Effector memory CD4-positive, alpha-beta T cell (primary cell): ENCODE measurements at regions not wholly inside any gene's neighbourhood (a gene's known extent, or its start where the extent isn't known, plus 50 kb on each side); places are given as distances from the start of the nearest gene placed in this dataset.

ENCODE experiments used
- DNase-seq, 3 donors: peaks; one replicate each; pipeline ENCODE4 v3.0.0-alpha.2; 2020
- H3K27ac ChIP-seq: 2 replicates; pipeline ENCODE4 v1.7.0; 2013; ENCODE audit warnings: mild to moderate bottlenecking, low read length, moderate library complexity; ENCODE audit not compliant: insufficient read depth, poor library complexity, severe bottlenecking
- H3K27me3 ChIP-seq: replicated peaks from 2 replicates; pipeline ENCODE4 v1.7.0; 2013; ENCODE audit warnings: mild to moderate bottlenecking, low read length; ENCODE audit not compliant: insufficient read depth, control insufficient read depth, poor library complexity, severe bottlenecking
- H3K36me3 ChIP-seq: 2 replicates; pipeline ENCODE4 v1.7.0; 2013; ENCODE audit warnings: mild to moderate bottlenecking, low read length, moderate library complexity; ENCODE audit not compliant: control insufficient read depth, insufficient read depth
- H3K4me1 ChIP-seq: 2 replicates; pipeline ENCODE4 v1.7.0; 2013; ENCODE audit warnings: low read length, mild to moderate bottlenecking; ENCODE audit not compliant: control insufficient read depth, insufficient read depth, poor library complexity, severe bottlenecking
- H3K4me3 ChIP-seq: 2 replicates; pipeline ENCODE4 v1.7.0; 2013; ENCODE audit warnings: low read length, low read depth, mild to moderate bottlenecking; ENCODE audit not compliant: insufficient read depth, poor library complexity, severe bottlenecking
- H3K9me3 ChIP-seq: 2 replicates; pipeline ENCODE4 v1.7.0; 2013; ENCODE audit warnings: mild to moderate bottlenecking, low read length, moderate library complexity; ENCODE audit not compliant: control insufficient read depth

DNA sequence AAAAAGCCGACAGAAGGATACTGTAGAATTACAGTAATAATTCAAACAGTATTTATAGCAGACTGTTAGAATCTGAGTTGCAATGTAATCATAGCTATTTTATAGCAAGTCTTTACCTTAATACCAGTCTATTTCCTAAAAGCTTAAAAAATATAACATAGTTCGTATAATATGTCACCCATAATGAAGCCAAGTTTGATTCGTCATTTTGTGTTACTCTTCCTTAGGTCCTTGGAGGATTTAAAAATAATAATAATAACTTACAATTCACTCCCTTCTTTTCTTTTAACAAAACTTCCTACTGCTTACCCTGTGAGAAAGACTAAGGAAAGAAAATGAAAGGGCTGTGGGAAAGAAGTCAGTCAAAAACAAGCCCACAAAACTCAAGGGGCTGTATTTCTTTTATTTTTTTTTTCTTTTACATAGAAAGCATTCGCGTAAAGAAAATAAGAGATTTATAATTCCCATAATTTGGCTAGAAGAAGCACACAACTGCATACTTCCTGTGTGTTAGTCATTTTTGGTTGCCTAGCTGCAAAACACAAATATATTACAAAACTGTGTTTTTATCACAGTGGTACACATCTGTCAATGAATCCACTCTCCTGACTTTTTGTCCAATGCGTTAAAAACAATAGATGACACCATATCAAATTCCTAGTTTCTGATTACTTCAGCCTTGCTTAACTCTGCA is 187.2 kb upstream of the CELF2 start:
- H3K27me3 ChIP-seq, result no peaks in the 10 kb centered on the region
- no peaks in the 10 kb centered on the region for H3K36me3 ChIP-seq
- DNase-seq, result no peak
- H3K27ac ChIP-seq, result no peak overlapping the region
- no peaks in the 10 kb centered on the region for H3K9me3 ChIP-seq
- H3K4me1 ChIP-seq, result no peaks in the 10 kb centered on the region
- no peak overlapping the region for H3K4me3 ChIP-seq

DNA sequence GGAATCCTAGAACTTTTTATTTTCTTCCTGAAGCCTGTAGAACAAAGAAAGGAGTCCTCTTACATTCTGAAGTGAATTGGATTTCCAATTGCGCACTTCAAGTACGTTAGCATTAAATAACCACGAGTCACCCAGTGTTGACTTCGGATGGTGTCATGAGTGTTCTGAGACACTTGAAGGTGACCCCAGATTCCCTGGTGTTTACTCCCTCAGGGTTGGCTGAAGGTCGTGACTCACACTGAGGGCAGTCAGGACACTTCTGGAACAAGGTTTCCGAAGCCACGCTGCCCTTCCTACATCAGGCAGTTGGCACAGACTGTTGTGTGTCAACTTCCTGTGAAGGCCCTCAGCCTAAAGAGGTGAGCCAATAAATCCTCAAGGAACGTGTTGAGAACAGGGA is 186.6 kb upstream of the CELF2 start:
- Histone ChIP-seq H3K4me1 (no peaks in the 10 kb centered on the region), H3K27ac (no peak overlapping the region), H3K4me3 (no peak overlapping the region), H3K36me3 (no peaks in the 10 kb centered on the region), H3K27me3 (no peaks in the 10 kb centered on the region), H3K9me3 (no peaks in the 10 kb centered on the region)
- no peak for DNase-seq

- Histone ChIP-seq H3K4me3 (no peak overlapping the region), H3K4me1 (no peaks in the 10 kb centered on the region), H3K27me3 (no peaks in the 10 kb centered on the region), H3K9me3 (no peaks in the 10 kb centered on the region), H3K36me3 (no peaks in the 10 kb centered on the region), H3K27ac (no peak overlapping the region)
- DNase-seq, result no peak
Observed at GRCh38 chr10:10833955-10834354, 183.7 kb upstream of the CELF2 start.

DNA sequence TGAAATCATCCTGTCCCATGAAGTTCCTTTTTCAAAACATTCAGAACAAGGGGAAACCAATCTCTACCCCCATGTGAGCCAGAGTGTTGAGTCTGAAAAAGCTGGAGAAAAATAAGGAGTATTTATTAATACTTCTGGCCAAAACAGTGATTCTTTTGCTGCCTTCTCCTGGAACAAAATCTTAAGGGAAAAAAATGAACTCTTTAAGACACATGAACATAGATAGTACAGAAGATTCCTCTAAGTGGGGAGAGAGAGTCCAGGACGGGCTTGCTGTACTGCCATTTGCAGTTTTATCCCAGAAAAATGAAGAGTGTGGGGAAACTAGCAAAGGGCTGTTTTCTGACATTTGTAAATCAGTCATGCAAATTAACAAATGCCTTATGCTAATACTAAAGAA is 173.4 kb upstream of the CELF2 start:
- no peak for DNase-seq
- Histone ChIP-seq H3K4me3 (no peak overlapping the region), H3K36me3 (no peaks in the 10 kb centered on the region), H3K4me1 (no peaks in the 10 kb centered on the region), H3K27ac (no peak overlapping the region), H3K27me3 (no peaks in the 10 kb centered on the region), H3K9me3 (no peaks in the 10 kb centered on the region)

DNA sequence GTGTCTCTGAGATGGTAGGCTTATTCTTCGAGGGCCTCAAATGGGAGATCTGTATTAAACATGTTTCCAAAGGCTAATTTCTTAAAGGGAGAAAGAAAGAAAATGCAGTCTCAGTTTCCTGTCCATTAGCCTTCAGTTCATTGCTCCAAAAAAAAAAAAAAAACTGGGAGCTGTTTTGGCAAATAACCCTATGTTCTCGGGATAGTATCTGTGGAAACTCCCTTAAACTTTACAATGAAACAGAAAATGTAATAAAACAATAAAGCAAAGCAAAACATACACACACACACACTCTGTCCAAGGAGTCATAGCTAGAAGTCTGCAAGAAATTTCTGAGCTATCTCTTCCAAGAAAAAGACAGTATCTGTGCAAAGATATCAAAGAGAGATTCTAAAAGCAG is 172.5 kb upstream of the CELF2 start:
- no peaks in the 10 kb centered on the region for H3K36me3 ChIP-seq
- no peaks in the 10 kb centered on the region for H3K4me1 ChIP-seq
- no peak overlapping the region for H3K27ac ChIP-seq
- no peak overlapping the region for H3K4me3 ChIP-seq
- H3K27me3 ChIP-seq, result no peaks in the 10 kb centered on the region
- no peaks in the 10 kb centered on the region for H3K9me3 ChIP-seq
- no peak for DNase-seq

- Histone ChIP-seq H3K4me3 (no peak overlapping the region), H3K36me3 (no peaks in the 10 kb centered on the region), H3K27ac (no peak overlapping the region), H3K4me1 (no peaks in the 10 kb centered on the region), H3K27me3 (no peaks in the 10 kb centered on the region), H3K9me3 (no peaks in the 10 kb centered on the region)
- DNase-seq, result no peak
Observed at GRCh38 chr10:10845826-10846503, 171.7 kb upstream of the CELF2 start.

DNA sequence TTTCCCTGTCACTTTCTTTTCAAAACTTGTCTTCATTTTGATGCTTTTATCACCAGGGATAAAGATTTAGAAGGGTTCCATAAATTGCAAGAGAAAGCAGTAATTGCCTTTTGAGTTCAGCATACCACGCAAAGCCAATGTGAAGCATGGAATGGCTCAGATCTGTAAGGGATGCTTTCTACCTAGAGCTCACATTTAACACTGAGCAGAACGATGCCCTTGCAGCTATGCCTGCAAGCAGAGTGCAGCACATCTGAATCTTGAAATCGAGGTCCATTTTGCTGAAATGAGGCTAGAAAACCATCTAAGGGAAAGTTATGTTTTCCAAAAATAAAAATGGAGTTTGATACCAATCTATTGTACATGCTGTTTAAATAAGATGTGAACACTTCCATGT is 171.2 kb upstream of the CELF2 start:
- no peaks in the 10 kb centered on the region for H3K9me3 ChIP-seq
- no peak for DNase-seq
- H3K4me3 ChIP-seq, result no peak overlapping the region
- no peaks in the 10 kb centered on the region for H3K36me3 ChIP-seq
- H3K27me3 ChIP-seq, result no peaks in the 10 kb centered on the region
- H3K27ac ChIP-seq, result no peak overlapping the region
- H3K4me1 ChIP-seq, result no peaks in the 10 kb centered on the region

GRCh38 chr10:10847387-10847786 is 170.3 kb upstream of the CELF2 start:
- Histone ChIP-seq H3K4me3 (no peak overlapping the region), H3K27me3 (no peaks in the 10 kb centered on the region), H3K4me1 (no peaks in the 10 kb centered on the region), H3K36me3 (no peaks in the 10 kb centered on the region), H3K9me3 (no peaks in the 10 kb centered on the region), H3K27ac (no peak overlapping the region)
- DNase-seq, result no peak

- Histone ChIP-seq H3K36me3 (no peaks in the 10 kb centered on the region), H3K27me3 (no peaks in the 10 kb centered on the region), H3K27ac (no peak overlapping the region), H3K4me1 (no peaks in the 10 kb centered on the region), H3K4me3 (no peak overlapping the region), H3K9me3 (no peaks in the 10 kb centered on the region)
- DNase-seq, result no peak
Observed at GRCh38 chr10:10848488-10849111, 169.1 kb upstream of the CELF2 start.

- H3K27me3 ChIP-seq, result no peaks in the 10 kb centered on the region
- H3K27ac ChIP-seq, result no peak overlapping the region
- H3K4me1 ChIP-seq, result no peaks in the 10 kb centered on the region
- no peaks in the 10 kb centered on the region for H3K9me3 ChIP-seq
- no peaks in the 10 kb centered on the region for H3K36me3 ChIP-seq
- no peak overlapping the region for H3K4me3 ChIP-seq
- DNase-seq, result no peak
Observed at GRCh38 chr10:10849306-10849705, 168.4 kb upstream of the CELF2 start.
